HG02642 (cell line): ENCODE measurements at regions not wholly inside any gene's neighbourhood (a gene's known extent, or its start where the extent isn't known, plus 50 kb on each side); places are given as distances from the start of the nearest gene placed in this dataset.
"Not testable (repeated sequence)": the region's sequence is repeated elsewhere in the genome, so short reads cannot be mapped to it uniquely, and the experiment has no call there.

Experiments
- ATAC-seq: cut with Tn5 transposase; IDR thresholded peaks from one replicate; pipeline ENCODE4 v1.9.1; 2021; ENCODE audit warnings: mild to moderate bottlenecking; ENCODE audit not compliant: unreplicated experiment, poor library complexity

GRCh38 chr2:16071039-16071864 is 130.9 kb downstream of the MYCN start:
- ATAC-seq = no peak

- no peak for ATAC-seq
These were observed 130.3 kb downstream of the MYCN start for GRCh38 chr2:16070648-16070971.

GRCh38 chr2:16069933-16070647 is 129.7 kb downstream of the MYCN start:
- no peak for ATAC-seq

GRCh38 chr2:16069663-16069932 is 129.2 kb downstream of the MYCN start:
- ATAC-seq = no peak

GRCh38 chr2:16068552-16068940 is 128.2 kb downstream of the MYCN start:
- no peak for ATAC-seq

GRCh38 chr2:16067866-16068551 is 127.7 kb downstream of the MYCN start:
- no peak for ATAC-seq

GRCh38 chr2:16067444-16067843 is 127.1 kb downstream of the MYCN start:
- ATAC-seq = no peak

GRCh38 chr2:16067037-16067406 is 126.7 kb downstream of the MYCN start:
- no peak for ATAC-seq

GRCh38 chr2:16066261-16067036 is 126.1 kb downstream of the MYCN start:
- ATAC-seq = no peak

GRCh38 chr2:16065272-16066069 is 125.1 kb downstream of the MYCN start:
- ATAC-seq = not testable (repeated sequence)

- no peak for ATAC-seq
These were observed 124.4 kb downstream of the MYCN start for GRCh38 chr2:16064745-16065144.

- no peak for ATAC-seq
These were observed 123.7 kb downstream of the MYCN start for GRCh38 chr2:16063955-16064633.

GRCh38 chr2:16063251-16063850 is 123.0 kb downstream of the MYCN start:
- no peak for ATAC-seq

- ATAC-seq = no peak
These were observed 122.3 kb downstream of the MYCN start for GRCh38 chr2:16062471-16063250.

- ATAC-seq = no peak
These were observed 121.3 kb downstream of the MYCN start for GRCh38 chr2:16061441-16062217.

- ATAC-seq = no peak
These were observed 120.6 kb downstream of the MYCN start for GRCh38 chr2:16060936-16061338.

GRCh38 chr2:16060125-16060935 is 120.0 kb downstream of the MYCN start:
- no peak for ATAC-seq
